Medulla oblongata (tissue), 1 donor: ENCODE measurements at regions not wholly inside any gene's neighbourhood (a gene's known extent, or its start where the extent isn't known, plus 50 kb on each side); places are given as distances from the start of the nearest gene placed in this dataset.

Source experiments
- DNase-seq: peaks from one replicate; pipeline ENCODE4 v3.0.0-alpha.2; 2015; ENCODE audit errors: extremely low spot score

DNA sequence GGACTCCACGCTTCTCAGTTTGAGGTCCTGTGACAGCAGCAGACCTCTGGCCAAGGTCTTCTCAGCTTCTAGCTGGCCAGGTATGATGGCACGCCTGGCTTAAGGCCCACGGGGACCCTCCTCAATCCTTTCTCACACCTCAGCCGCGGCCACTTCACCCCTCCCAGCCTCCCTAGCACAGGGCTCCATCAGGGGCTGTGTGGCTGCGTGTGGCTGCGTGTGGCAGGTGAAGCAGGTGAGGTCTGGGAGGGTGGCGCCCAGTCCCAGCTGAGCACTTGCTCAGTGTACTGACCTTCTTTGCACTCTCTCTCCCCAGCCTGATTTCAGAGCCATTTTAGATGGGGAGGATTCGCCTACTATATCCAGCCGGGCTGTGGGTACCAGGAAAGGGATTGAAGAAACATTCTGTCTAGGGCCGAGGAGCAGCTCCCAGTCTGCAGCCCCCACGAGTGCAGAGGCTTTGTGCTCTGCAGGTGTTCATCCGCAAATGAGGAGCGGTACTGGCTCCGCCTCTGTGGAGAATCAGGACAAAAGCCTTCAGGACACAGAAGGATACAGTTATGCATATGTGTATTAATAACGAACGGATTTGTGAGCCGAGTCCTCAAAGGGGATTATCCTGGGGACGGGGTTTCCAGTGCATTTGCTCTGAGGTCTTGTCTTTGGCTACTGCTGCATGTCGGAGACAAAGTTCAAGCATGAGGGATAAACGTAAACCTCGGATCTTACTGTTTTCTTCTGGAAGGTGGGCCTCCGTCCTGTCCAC lies 236.9 kb upstream of the RAB6C start:
- DNase-seq = no peak

DNA sequence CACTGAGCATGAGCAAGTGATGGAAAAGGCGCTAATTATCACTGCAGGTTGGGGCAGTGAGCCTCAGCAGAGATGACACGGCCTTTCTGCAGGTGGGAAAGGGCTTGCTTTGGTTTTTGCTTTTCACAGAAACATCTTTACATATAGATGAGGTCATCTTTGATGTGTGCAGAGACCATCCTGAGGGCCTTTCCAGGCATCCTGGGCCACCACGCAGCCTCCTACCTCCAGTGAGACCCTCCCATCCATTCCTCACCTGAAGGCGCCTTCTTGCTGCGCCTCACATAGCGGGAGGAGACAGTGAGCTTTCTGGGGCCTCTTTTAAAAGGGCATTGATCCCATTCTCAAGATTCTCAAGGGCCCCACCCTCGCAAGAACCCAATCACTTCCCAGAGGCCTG lies 235.3 kb upstream of the RAB6C start:
- DNase-seq = no peak

- DNase-seq = no peak
Observed at GRCh38 chr2:129744649-129745048, 234.8 kb upstream of the RAB6C start.

- DNase-seq = no peak
Observed at GRCh38 chr2:129747500-129748125, 231.9 kb upstream of the RAB6C start.

DNA sequence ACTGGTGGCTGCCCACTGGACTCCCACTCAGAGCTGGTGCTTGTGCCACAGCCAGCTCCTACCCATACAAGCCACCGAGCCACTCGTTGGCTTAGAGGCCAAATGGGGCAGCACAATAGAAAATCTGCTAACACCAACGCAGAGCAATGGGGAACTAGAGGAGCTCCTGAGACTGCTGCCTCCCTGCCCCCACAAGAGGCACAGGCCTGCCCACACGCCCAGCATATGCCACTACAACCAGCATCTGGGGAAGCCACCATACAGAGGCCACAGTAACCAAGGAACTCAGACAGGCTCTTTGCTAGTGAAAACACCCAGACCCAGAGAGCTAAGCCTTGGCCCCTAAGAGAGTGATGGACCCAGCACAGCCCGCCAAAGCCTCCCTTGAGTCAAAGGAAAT lies 231.2 kb upstream of the RAB6C start:
- DNase-seq = peak; percentile 73

DNA sequence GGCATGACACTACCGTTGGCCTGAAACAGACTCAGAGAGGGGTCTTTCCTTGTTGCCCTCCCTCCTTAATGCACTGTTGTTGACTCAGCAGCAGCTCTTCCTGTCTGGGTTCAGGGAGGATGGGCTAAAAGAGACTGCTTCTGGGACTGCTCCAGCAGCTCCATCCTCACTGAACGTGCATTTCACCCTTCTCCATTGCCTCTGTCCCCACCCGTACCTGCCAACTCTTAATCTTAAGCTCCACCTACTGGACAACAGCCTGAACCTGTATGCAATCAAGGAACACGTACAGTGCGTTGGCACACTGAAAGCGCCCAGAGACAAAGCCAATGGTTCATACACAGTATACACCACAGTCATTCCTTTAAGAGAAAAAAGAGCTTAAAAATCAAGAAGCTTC lies 230.8 kb upstream of the RAB6C start:
- DNase-seq = no peak

DNA sequence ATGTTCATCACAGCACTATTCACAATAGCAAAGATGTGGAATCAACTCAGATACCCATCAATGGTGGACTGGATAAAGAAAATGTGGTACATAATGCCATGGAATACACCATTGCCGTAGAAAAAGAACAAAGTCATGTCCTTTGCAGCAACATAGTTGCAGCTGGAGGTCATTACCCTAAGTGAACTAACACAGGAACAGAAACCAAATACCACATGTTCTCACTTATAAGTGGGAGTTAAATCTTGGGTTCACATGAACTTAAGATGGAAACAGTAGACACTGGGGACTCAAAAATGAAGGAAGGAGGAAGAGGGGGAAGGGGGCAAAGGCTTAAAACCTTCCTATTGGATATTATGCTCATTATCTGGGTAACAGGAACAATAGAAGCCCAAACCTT lies 228.1 kb upstream of the RAB6C start:
- no peak for DNase-seq

- no peak for DNase-seq
Observed at GRCh38 chr2:129752176-129752575, 227.3 kb upstream of the RAB6C start.

DNA sequence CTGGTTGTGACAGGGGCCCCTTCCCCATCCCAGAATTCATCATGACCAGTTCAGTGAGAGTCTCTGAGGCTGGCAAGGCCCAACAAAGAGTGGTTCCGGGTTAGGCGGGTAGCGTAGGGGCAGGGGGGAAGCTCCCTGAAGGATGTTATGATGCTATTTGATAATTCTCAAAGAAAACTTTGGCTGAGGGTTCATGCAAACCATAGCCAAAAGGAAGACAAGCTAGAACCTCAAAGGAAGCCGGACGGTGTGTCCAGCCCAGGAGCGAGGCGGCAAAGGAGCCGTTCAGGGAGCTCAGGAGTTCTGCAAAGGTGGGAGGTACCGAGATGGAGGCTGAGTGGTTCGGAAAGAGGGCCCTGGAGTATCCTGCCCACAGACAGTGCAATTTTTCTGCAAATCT lies 226.8 kb upstream of the RAB6C start:
- no peak for DNase-seq

DNA sequence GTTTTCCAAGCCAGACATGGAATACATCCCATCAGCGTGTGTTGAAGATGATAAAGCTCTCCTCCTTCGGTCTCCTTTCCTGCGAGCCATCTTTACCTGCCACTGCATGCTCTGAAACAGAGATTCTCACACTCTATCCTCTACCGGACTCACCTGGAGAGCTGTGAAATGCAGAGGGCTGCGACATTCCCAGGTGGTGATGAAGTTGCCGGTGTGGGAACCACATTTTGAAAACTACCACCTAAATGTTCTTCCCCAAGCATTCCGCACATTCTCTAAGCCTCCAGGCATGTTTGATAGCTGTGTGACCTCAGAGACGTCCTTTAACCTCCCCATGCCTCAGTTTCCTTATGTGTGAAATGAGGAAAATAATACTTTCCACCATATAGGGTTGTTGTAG lies 226.2 kb upstream of the RAB6C start:
- no peak for DNase-seq

GRCh38 chr2:129754421-129754820 lies 225.0 kb upstream of the RAB6C start:
- no peak for DNase-seq

DNA sequence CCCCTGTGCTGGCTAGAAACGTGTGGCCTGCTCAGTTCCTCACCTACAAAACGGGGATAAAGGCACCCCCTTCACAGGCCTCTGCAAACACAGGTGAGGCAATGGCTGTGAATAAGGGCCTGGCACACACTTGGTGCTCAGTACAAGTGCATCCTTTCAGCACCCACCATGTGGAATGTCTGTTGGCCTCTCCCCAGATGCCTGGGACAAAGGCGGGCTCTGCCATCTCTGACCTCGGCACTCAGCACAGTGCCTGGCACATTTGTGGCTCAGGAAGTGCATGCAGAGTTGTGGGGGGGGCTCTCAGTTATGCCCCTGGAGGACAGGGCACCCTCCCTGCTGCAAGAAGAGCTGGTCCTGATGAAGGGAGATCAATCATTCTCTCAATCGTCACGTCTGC lies 224.6 kb upstream of the RAB6C start:
- DNase-seq = no peak

DNA sequence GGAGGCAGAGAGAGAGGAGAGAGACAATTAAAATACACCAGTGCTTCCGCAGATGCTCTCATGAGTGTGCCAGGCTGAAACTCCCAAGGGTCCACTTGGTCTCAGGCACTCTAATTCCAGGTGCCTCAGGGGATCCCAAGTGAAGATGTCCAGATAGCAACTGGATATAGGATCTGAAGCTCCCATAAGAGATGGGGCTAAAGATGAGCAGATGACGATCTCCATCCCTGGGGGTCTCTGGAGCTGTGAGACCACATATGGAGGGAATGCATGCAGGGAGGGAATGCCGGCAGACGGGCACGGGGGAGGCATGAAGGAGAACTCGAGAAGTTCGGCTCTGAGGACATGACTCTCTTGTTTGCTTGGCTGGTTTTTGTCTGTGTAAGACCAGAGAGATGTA lies 223.7 kb upstream of the RAB6C start:
- no peak for DNase-seq

- no peak for DNase-seq
Observed at GRCh38 chr2:129756276-129756675, 223.2 kb upstream of the RAB6C start.

DNA sequence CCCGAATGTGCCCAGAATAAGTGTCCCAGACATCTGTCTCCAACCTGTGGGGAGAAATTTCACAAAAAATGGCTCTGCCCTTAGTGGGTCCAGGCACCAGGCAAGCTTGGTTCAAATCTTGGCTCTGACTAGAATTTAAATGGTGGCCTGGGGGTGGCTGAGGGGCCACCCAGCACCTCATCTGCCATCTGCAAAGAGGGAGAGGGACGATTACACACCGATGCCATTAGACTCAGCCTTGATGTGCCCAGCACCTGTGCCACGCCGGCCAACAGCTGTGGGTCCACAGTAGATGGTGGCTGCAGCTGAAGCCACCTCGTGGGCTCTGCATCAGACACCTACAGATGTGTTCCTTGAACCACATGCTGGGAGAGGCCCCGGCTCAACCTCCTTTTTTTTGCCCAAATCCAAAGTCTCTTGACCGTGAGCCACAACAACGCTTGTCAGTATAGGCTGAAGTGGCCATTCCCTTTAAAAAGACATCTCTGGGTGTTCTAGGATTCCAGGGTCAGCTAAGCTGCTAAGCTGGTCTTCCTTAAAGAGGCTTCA lies 222.0 kb upstream of the RAB6C start:
- no peak for DNase-seq

- peak; percentile 26 for DNase-seq
Observed at GRCh38 chr2:129757915-129758783, 221.3 kb upstream of the RAB6C start.

- DNase-seq = peak; percentile 82
Observed at GRCh38 chr2:129758784-129759471, 220.5 kb upstream of the RAB6C start.

DNA sequence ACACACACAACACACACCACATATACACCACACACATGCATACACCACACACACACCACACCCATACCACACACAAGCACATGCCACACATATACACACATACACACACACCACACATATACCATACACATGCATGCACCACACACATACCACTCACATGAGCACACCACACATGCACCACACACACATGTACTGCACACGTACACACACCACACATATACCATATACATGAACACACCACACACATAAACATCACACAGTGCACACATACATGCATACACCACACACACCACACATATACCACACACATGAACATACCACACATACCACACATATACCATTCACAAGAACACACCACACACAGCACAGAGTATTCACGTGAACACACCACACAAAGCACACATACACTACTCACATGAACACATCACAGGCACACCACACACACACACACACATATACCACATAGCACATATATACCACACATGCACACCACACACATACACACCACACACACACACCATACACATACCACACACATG lies 219.9 kb upstream of the RAB6C start:
- no peak for DNase-seq

GRCh38 chr2:129760669-129761068 lies 218.8 kb upstream of the RAB6C start:
- no peak for DNase-seq

- no peak for DNase-seq
Observed at GRCh38 chr2:129761569-129762021, 217.9 kb upstream of the RAB6C start.
